ENCODE measurements at regions not wholly inside any gene's neighbourhood (a gene's known extent, or its start where the extent isn't known, plus 50 kb on each side); places are given as distances from the start of the nearest gene placed in this dataset.
"Not testable (repeated sequence)": the region's sequence is repeated elsewhere in the genome, so short reads cannot be mapped to it uniquely, and the experiment has no call there.

DNA sequence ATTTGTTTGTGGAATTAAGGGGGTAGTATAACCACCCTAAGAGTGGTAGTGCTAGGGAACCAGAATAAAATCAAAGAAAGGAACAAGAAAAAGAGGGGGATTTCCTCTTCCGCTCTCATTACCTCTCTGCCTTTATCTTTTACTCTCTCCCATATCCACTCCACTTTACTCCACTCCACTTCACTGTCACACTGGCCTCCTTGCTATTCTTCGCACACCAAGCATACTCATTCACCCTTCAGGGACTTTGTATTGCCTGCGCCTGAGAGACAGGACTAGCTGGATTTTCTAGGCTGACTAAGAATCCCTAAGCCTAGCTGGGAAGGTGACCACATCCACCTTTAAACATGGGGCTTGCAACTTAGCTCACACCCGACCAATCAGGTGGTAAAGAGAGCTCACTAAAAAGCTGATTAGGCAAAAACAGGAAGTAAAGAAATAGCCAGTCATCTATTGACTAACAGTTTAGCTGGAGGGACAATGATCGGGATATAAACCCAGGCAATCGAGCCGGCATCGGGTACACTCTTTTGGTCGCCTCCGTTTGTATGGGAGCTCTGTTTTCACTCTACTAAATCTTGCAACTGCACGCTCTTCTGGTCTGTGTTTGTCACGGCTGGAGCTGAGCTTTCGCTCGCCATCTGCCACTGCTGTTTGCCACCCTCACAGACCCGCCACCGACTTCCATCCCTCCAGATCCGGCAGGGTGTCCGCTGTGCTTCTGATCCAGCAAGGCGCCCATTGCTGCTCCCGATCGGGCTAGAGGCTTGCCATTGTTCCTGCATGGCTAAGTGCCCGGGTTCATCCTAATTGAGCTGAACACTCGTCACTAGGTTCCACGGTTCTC, 121.8 kb downstream of the FAM170A start:
- Histone ChIP-seq H3K4me1 (ENCODE audit: control insufficient read depth, extremely low read depth, insufficient read depth, low read length) (no peaks in the 10 kb centered on the region), H3K36me3 (ENCODE audit: control insufficient read depth, insufficient read depth, low read length) (no peaks in the 10 kb centered on the region), H3K79me2 (ENCODE audit: control insufficient read depth, insufficient read depth, low read length) (no peaks in the 10 kb centered on the region), H3K27ac (ENCODE audit: insufficient read depth, low read length) (no peak overlapping the region), H3K9me3 (ENCODE audit: control insufficient read depth, insufficient read depth, low read depth, low read length) (no peaks in the 10 kb centered on the region), H4K20me1 (ENCODE audit: control insufficient read depth, extremely low read depth, insufficient read depth, low read length) (no peaks in the 10 kb centered on the region), H3K9ac (ENCODE audit: insufficient read depth, low read length) (no peak overlapping the region), H2AFZ (ENCODE audit: low read length) (no peak overlapping the region), H3K27me3 (ENCODE audit: control insufficient read depth, insufficient read depth, low read length) (no peaks in the 10 kb centered on the region), H3K4me3 (replicated peaks in 1 of 4; ENCODE audit: control extremely low read depth in 1 of 4, insufficient read depth in 1 of 4, low read depth in 3 of 4, low read length in 4 of 4) (no peak overlapping the region), H3K4me2 (ENCODE audit: extremely low read depth, insufficient read depth, low read length) (no peak overlapping the region)
- no peak for TF ChIP-seq EZH2 (IDR thresholded peaks at IDR 0.05; ENCODE audit: low read length, missing control alignments)
- TF ChIP-seq, protein P1, sequence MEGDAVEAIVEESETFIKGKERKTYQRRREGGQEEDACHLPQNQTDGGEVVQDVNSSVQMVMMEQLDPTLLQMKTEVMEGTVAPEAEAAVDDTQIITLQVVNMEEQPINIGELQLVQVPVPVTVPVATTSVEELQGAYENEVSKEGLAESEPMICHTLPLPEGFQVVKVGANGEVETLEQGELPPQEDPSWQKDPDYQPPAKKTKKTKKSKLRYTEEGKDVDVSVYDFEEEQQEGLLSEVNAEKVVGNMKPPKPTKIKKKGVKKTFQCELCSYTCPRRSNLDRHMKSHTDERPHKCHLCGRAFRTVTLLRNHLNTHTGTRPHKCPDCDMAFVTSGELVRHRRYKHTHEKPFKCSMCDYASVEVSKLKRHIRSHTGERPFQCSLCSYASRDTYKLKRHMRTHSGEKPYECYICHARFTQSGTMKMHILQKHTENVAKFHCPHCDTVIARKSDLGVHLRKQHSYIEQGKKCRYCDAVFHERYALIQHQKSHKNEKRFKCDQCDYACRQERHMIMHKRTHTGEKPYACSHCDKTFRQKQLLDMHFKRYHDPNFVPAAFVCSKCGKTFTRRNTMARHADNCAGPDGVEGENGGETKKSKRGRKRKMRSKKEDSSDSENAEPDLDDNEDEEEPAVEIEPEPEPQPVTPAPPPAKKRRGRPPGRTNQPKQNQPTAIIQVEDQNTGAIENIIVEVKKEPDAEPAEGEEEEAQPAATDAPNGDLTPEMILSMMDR (conservative IDR thresholded peaks at IDR 0.05 in 1 of 2, IDR thresholded peaks at IDR 0.05 in 1 of 2; ENCODE audit: low read depth in 1 of 2, low read length in 2 of 2), result no peak
- DNase-seq (ENCODE audit: low read depth in 2 of 2), result no peak

DNA sequence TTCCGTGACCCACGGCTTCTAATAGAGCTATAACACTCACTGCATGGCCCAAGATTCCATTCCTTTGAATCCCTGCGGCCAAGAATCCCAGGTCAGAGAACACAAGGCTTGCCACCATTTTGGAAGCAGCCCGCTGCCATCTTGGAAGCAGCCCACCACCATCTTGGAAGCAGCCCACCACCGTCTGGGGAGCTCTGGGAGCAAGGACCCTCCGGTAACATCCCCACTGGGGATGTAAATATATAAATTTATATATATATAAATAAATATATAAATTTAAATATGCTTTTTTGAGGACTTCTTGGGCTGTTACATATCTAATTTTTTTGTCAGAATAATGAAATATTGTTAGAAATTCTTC, 122.4 kb downstream of the FAM170A start:
- Histone ChIP-seq H3K9me3 (ENCODE audit: control insufficient read depth, insufficient read depth, low read depth, low read length) (no peaks in the 10 kb centered on the region), H3K79me2 (ENCODE audit: control insufficient read depth, insufficient read depth, low read length) (no peaks in the 10 kb centered on the region), H3K36me3 (ENCODE audit: control insufficient read depth, insufficient read depth, low read length) (no peaks in the 10 kb centered on the region), H3K4me3 (replicated peaks in 1 of 4; ENCODE audit: control extremely low read depth in 1 of 4, insufficient read depth in 1 of 4, low read depth in 3 of 4, low read length in 4 of 4) (no peak overlapping the region), H3K4me2 (ENCODE audit: extremely low read depth, insufficient read depth, low read length) (no peak overlapping the region), H4K20me1 (ENCODE audit: control insufficient read depth, extremely low read depth, insufficient read depth, low read length) (no peaks in the 10 kb centered on the region), H3K27ac (ENCODE audit: insufficient read depth, low read length) (no peak overlapping the region), H2AFZ (ENCODE audit: low read length) (no peak overlapping the region), H3K4me1 (ENCODE audit: control insufficient read depth, extremely low read depth, insufficient read depth, low read length) (no peaks in the 10 kb centered on the region), H3K9ac (ENCODE audit: insufficient read depth, low read length) (no peak overlapping the region), H3K27me3 (ENCODE audit: control insufficient read depth, insufficient read depth, low read length) (no peaks in the 10 kb centered on the region)
- TF ChIP-seq, protein P1 (conservative IDR thresholded peaks at IDR 0.05 in 1 of 2, IDR thresholded peaks at IDR 0.05 in 1 of 2; ENCODE audit: low read depth in 1 of 2, low read length in 2 of 2), result no peak
- TF ChIP-seq EZH2 (IDR thresholded peaks at IDR 0.05; ENCODE audit: low read length, missing control alignments), result no peak
- DNase-seq (ENCODE audit: low read depth in 2 of 2), result no peak

DNA sequence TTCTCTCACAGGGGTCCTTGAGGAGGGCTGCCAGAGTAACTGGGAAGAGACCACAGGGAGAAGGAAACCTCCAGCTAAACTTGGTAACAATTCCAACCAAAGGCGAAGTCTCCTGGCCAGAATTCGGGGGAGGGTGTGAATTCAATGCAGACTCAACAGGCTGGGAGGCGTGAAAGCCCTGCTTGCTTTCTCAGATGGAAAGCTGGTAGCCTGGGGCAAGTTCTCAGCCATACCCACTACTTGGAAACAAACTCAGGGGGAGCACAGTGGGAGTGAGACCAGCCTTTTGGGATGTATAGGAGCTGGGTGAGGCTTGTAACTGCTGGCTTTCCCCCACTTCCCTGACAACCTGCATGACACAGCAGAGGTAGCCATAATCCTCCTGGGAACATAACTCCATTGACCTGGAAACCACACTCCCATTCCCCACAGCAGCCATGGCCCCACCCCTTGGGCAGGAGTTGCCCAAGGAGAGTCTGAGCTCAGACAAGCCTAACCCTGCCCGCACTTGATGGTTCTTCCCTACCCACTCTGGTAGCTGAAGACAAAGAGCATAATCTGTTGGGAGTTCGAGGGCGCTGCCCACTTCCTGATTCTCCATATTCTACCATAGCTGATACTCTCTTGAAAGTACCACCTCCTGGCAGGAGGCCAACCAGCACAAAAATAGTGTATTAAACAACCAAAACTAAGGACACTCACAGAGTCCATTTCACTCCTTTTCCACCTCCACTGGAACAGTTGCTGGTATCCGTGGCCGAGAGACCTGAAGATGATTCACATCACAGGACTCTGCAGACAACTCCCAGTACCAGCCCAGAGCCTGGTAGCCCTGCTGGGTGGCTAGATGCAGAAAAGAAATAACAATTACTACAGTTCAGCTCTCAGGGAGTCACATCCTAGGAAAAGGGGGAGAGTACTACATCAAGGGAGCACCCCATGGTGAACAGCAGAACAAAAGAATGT, 123.8 kb downstream of the FAM170A start:
- TF ChIP-seq EZH2 (IDR thresholded peaks at IDR 0.05; ENCODE audit: low read length, missing control alignments), result no peak
- TF ChIP-seq, protein P1 (conservative IDR thresholded peaks at IDR 0.05 in 1 of 2, IDR thresholded peaks at IDR 0.05 in 1 of 2; ENCODE audit: low read depth in 1 of 2, low read length in 2 of 2), result no peak
- no peak for DNase-seq (ENCODE audit: low read depth in 2 of 2)
- no peaks in the 10 kb centered on the region for H3K9me3 ChIP-seq (ENCODE audit: control insufficient read depth, insufficient read depth, low read depth, low read length)
- no peaks in the 10 kb centered on the region for H3K79me2 ChIP-seq (ENCODE audit: control insufficient read depth, insufficient read depth, low read length)
- H3K4me1 ChIP-seq (ENCODE audit: control insufficient read depth, extremely low read depth, insufficient read depth, low read length), result no peaks in the 10 kb centered on the region
- no peaks in the 10 kb centered on the region for H4K20me1 ChIP-seq (ENCODE audit: control insufficient read depth, extremely low read depth, insufficient read depth, low read length)
- H3K36me3 ChIP-seq (ENCODE audit: control insufficient read depth, insufficient read depth, low read length), result no peaks in the 10 kb centered on the region
- H3K4me3 ChIP-seq (replicated peaks in 1 of 4; ENCODE audit: control extremely low read depth in 1 of 4, insufficient read depth in 1 of 4, low read depth in 3 of 4, low read length in 4 of 4), result no peak overlapping the region
- no peaks in the 10 kb centered on the region for H3K27me3 ChIP-seq (ENCODE audit: control insufficient read depth, insufficient read depth, low read length)
- no peak overlapping the region for H3K9ac ChIP-seq (ENCODE audit: insufficient read depth, low read length)
- H2AFZ ChIP-seq (ENCODE audit: low read length), result no peak overlapping the region
- H3K27ac ChIP-seq (ENCODE audit: insufficient read depth, low read length), result no peak overlapping the region
- H3K4me2 ChIP-seq (ENCODE audit: extremely low read depth, insufficient read depth, low read length), result no peak overlapping the region

DNA sequence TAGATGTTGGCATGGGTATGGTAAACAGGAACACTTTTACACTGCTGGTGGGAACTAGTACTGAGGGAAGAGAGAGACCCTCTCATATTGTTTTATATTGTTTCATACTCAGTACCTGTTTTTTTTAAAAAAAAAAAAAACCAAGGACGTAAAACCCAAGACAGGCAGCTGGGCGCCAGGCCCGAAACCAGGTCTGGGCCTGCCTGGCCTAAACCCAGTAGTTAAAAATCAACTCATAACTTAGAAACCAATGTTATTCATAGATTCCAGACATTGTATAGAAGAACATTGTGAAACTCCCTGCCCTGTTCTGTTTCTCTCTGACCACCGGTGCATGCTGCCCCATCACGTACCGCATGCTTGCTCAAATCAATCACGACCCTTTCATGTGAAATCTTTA, 125.5 kb downstream of the FAM170A start:
- DNase-seq (ENCODE audit: low read depth in 2 of 2); H4K20me1 ChIP-seq (ENCODE audit: control insufficient read depth, extremely low read depth, insufficient read depth, low read length); H3K79me2 ChIP-seq (ENCODE audit: control insufficient read depth, insufficient read depth, low read length): not testable (repeated sequence)

More for the DNA sequence above, 125.5 kb downstream of the FAM170A start:
- not testable (repeated sequence) for H3K27ac ChIP-seq (ENCODE audit: insufficient read depth, low read length); H3K4me2 ChIP-seq (ENCODE audit: extremely low read depth, insufficient read depth, low read length); H3K36me3 ChIP-seq (ENCODE audit: control insufficient read depth, insufficient read depth, low read length); H3K4me3 ChIP-seq (replicated peaks in 1 of 4; ENCODE audit: control extremely low read depth in 1 of 4, insufficient read depth in 1 of 4, low read depth in 3 of 4, low read length in 4 of 4); H3K9me3 ChIP-seq (ENCODE audit: control insufficient read depth, insufficient read depth, low read depth, low read length); H3K27me3 ChIP-seq (ENCODE audit: control insufficient read depth, insufficient read depth, low read length); H3K9ac ChIP-seq (ENCODE audit: insufficient read depth, low read length); H2AFZ ChIP-seq (ENCODE audit: low read length); H3K4me1 ChIP-seq (ENCODE audit: control insufficient read depth, extremely low read depth, insufficient read depth, low read length)
